ENCODE measurements at regions not wholly inside any gene's neighbourhood (a gene's known extent, or its start where the extent isn't known, plus 50 kb on each side); places are given as distances from the start of the nearest gene placed in this dataset.
"Not testable (repeated sequence)": the region's sequence is repeated elsewhere in the genome, so short reads cannot be mapped to it uniquely, and the experiment has no call there.

- no peak for TF ChIP-seq REST (IDR thresholded peaks at IDR 0.05; ENCODE audit: low read depth, low read length)
- no peak for TF ChIP-seq TAF1 (IDR thresholded peaks at IDR 0.05; ENCODE audit: borderline replicate concordance, low read depth, low read length)
- TF ChIP-seq MAX (IDR thresholded peaks at IDR 0.05; ENCODE audit: low read depth) = no peak
Observed at GRCh38 chr11:25485315-25485714, 846.6 kb upstream of the ANO3 start (continued).

- H3K27ac ChIP-seq (ENCODE audit: low read depth in 2 of 2, low read length in 1 of 2); CTCF ChIA-PET; DNase-seq; H3K4me2 ChIP-seq; H3K9ac ChIP-seq; H3K9me3 ChIP-seq; H2AFZ ChIP-seq (ENCODE audit: low read depth); H3K4me3 ChIP-seq (ENCODE audit: low read depth in 2 of 2, low read length in 1 of 2); H3K36me3 ChIP-seq (replicated peaks in 1 of 2; ENCODE audit: control insufficient read depth in 1 of 2, insufficient read depth in 2 of 2, low read length in 1 of 2); POLR2A ChIA-PET; H3K4me1 ChIP-seq (ENCODE audit: control insufficient read depth in 1 of 2, insufficient read depth in 2 of 2, low read depth in 1 of 2, low read length in 1 of 2); H3K9me2 ChIP-seq; H3K27me3 ChIP-seq (ENCODE audit: insufficient read depth); H3K79me2 ChIP-seq (ENCODE audit: insufficient read depth); H3F3A ChIP-seq (replicated peaks; ENCODE audit: insufficient read depth); H4K20me1 ChIP-seq (ENCODE audit: insufficient read depth): not testable (repeated sequence)
- WGBS (ENCODE audit: low lambda C conversion rate) = 63% methylated on average over 8 of the region's 8 CpGs
Observed at GRCh38 chr11:25486338-25486737, 845.6 kb upstream of the ANO3 start.

GRCh38 chr11:25488176-25488575 is 843.8 kb upstream of the ANO3 start:
- H3K79me2 ChIP-seq (ENCODE audit: insufficient read depth); CTCF ChIA-PET; H3K9me2 ChIP-seq; H3K4me1 ChIP-seq (ENCODE audit: control insufficient read depth in 1 of 2, insufficient read depth in 2 of 2, low read depth in 1 of 2, low read length in 1 of 2); H3K4me2 ChIP-seq; H3K27ac ChIP-seq (ENCODE audit: low read depth in 2 of 2, low read length in 1 of 2); H2AFZ ChIP-seq (ENCODE audit: low read depth); H3F3A ChIP-seq (replicated peaks; ENCODE audit: insufficient read depth); H3K4me3 ChIP-seq (ENCODE audit: low read depth in 2 of 2, low read length in 1 of 2); POLR2A ChIA-PET; H3K27me3 ChIP-seq (ENCODE audit: insufficient read depth); H3K36me3 ChIP-seq (replicated peaks in 1 of 2; ENCODE audit: control insufficient read depth in 1 of 2, insufficient read depth in 2 of 2, low read length in 1 of 2); H3K9me3 ChIP-seq; DNase-seq; H4K20me1 ChIP-seq (ENCODE audit: insufficient read depth); H3K9ac ChIP-seq: not testable (repeated sequence)
- 64% methylated on average over 4 of the region's 5 CpGs for WGBS (ENCODE audit: low lambda C conversion rate)

- H3K4me3 ChIP-seq (ENCODE audit: low read depth in 2 of 2, low read length in 1 of 2); H3K79me2 ChIP-seq (ENCODE audit: insufficient read depth); H3K9me3 ChIP-seq; H3F3A ChIP-seq (replicated peaks; ENCODE audit: insufficient read depth); H3K27ac ChIP-seq (ENCODE audit: low read depth in 2 of 2, low read length in 1 of 2); CTCF ChIA-PET; DNase-seq; POLR2A ChIA-PET; H3K27me3 ChIP-seq (ENCODE audit: insufficient read depth); H3K4me1 ChIP-seq (ENCODE audit: control insufficient read depth in 1 of 2, insufficient read depth in 2 of 2, low read depth in 1 of 2, low read length in 1 of 2); H3K36me3 ChIP-seq (replicated peaks in 1 of 2; ENCODE audit: control insufficient read depth in 1 of 2, insufficient read depth in 2 of 2, low read length in 1 of 2); H3K9ac ChIP-seq; H3K9me2 ChIP-seq; H3K4me2 ChIP-seq; H2AFZ ChIP-seq (ENCODE audit: low read depth); H4K20me1 ChIP-seq (ENCODE audit: insufficient read depth): not testable (repeated sequence)
- WGBS (ENCODE audit: low lambda C conversion rate) = 47% methylated on average over 5 of the region's 7 CpGs
Observed at GRCh38 chr11:25501426-25501825, 830.5 kb upstream of the ANO3 start.

Measured in SK-N-SH (cell line).